Gastroesophageal sphincter (tissue), 4 donors: ENCODE measurements at regions not wholly inside any gene's neighbourhood (a gene's known extent, or its start where the extent isn't known, plus 50 kb on each side); places are given as distances from the start of the nearest gene placed in this dataset.

Experiments
- ATAC-seq: fragments of 150-250 bp; one replicate; pipeline ENCODE4 v1.9.1; 2016; ENCODE audit warnings: mild to moderate bottlenecking, moderate library complexity
- H3K27ac ChIP-seq, 4 donors: fragments of 200-600 bp; sonication (generic) in 3 of 4; 1 replicate in 3 of 4; 2 replicates in 1 of 4; pipeline ENCODE4 v1.5.1; 2016 to 2019
- H3K27me3 ChIP-seq: fragments of 200-600 bp; sonication (generic); one replicate; pipeline ENCODE4 v1.5.1; 2019
- H3K36me3 ChIP-seq, 2 donors: fragments of 200-600 bp; sonication (generic); one replicate each; pipeline ENCODE4 v1.5.1; 2019; ENCODE audit warnings: control low read depth in 1 of 2
- H3K4me1 ChIP-seq, 3 donors: fragments of 200-600 bp; sonication (generic); 1 replicate in 2 of 3; 2 replicates in 1 of 3; pipeline ENCODE4 v1.5.1; 2016 to 2019; ENCODE audit warnings: control low read depth in 2 of 3
- H3K4me3 ChIP-seq, 2 donors: fragments of 200-600 bp; sonication (generic); one replicate each; pipeline ENCODE4 v1.5.1; 2019; ENCODE audit warnings: mild to moderate bottlenecking in 1 of 2, moderate library complexity in 1 of 2
- H3K9me3 ChIP-seq, 3 donors: fragments of 200-600 bp; sonication (generic); one replicate each; pipeline ENCODE4 v1.5.1; 2017 to 2019; ENCODE audit warnings: control low read depth in 2 of 3
- CTCF ChIP-seq, 4 experiments: fragments of 200-600 bp in 2 of 4; fragments of 450-650 bp in 2 of 4; sonication (generic) in 1 of 4; IDR thresholded peaks; one replicate each; pipeline ENCODE4 v1.5.1; 2017 to 2019; ENCODE audit warnings: antibody characterized with exemption in 4 of 4, mild to moderate bottlenecking in 2 of 4, moderate library complexity in 2 of 4
- EP300 ChIP-seq: sonication (generic); formaldehyde crosslinking; IDR thresholded peaks from one replicate; pipeline ENCODE4 v1.6.1; 2017; ENCODE audit warnings: antibody characterized with exemption, mild to moderate bottlenecking
- POLR2A ChIP-seq, 2 donors: fragments of 450-650 bp; IDR thresholded peaks; one replicate each; pipeline ENCODE4 v1.6.1; 2017; ENCODE audit warnings: antibody characterized with exemption in 2 of 2, mild to moderate bottlenecking in 2 of 2, moderate library complexity in 1 of 2
- POLR2AphosphoS5 ChIP-seq: sonication (generic); formaldehyde crosslinking; IDR thresholded peaks from one replicate; pipeline ENCODE4 v1.6.1; 2017; ENCODE audit warnings: antibody characterized with exemption
- WGBS, 2 donors: methylation state at CpG; one replicate each; pipeline ENCODE4 v1.1.5; 2018; ENCODE audit warnings: low coverage in 1 of 2; 5-methylcytosine and 5-hydroxymethylcytosine counted together

GRCh38 chr4:180913750-180914149, 1329.5 kb upstream of the TENM3 start:
- Histone ChIP-seq H3K27me3 (no peaks in the 10 kb centered on the region), H3K9me3 (no peaks in the 10 kb centered on the region), H3K4me3 (no peak overlapping the region), H3K27ac (no peak overlapping the region), H3K4me1 (no peaks in the 10 kb centered on the region), H3K36me3 (no peaks in the 10 kb centered on the region)
- WGBS, 2 donors, result 14 to 86% methylated on average over 1 of the region's 1 CpG
- ATAC-seq, result no peak
- TF ChIP-seq EP300, result no peak
- no peak for TF ChIP-seq POLR2AphosphoS5
- TF ChIP-seq CTCF (IDR thresholded peaks at IDR 0.05), result no peak
- no peak for TF ChIP-seq POLR2A (IDR thresholded peaks at IDR 0.05)

- no peaks in the 10 kb centered on the region for H3K36me3 ChIP-seq
- H3K9me3 ChIP-seq, result no peaks in the 10 kb centered on the region
- H3K4me3 ChIP-seq, result no peak overlapping the region
- ATAC-seq, result no peak
- TF ChIP-seq CTCF (IDR thresholded peaks at IDR 0.05), result no peak
- no peak for TF ChIP-seq POLR2A (IDR thresholded peaks at IDR 0.05)
- TF ChIP-seq POLR2AphosphoS5, result no peak
- TF ChIP-seq EP300, result no peak
- H3K4me1 ChIP-seq, result no peaks in the 10 kb centered on the region
- no peaks in the 10 kb centered on the region for H3K27me3 ChIP-seq
- H3K27ac ChIP-seq, result no peak overlapping the region
These were observed 1319.7 kb upstream of the TENM3 start for GRCh38 chr4:180923486-180923885.

- no peak for ATAC-seq
- Histone ChIP-seq H3K9me3 (no peaks in the 10 kb centered on the region), H3K36me3 (no peaks in the 10 kb centered on the region), H3K27me3 (no peaks in the 10 kb centered on the region), H3K4me3 (no peak overlapping the region), H3K4me1 (no peaks in the 10 kb centered on the region), H3K27ac (no peak overlapping the region)
- TF ChIP-seq POLR2A (IDR thresholded peaks at IDR 0.05), result no peak
- no peak for TF ChIP-seq EP300
- no peak for TF ChIP-seq CTCF (IDR thresholded peaks at IDR 0.05)
- no peak for TF ChIP-seq POLR2AphosphoS5
- WGBS, 2 donors, result 74 to 78% methylated on average over 3 of the region's 3 CpGs
These were observed 1317.4 kb upstream of the TENM3 start for GRCh38 chr4:180925805-180926204.

- TF ChIP-seq EP300, result no peak
- TF ChIP-seq POLR2A (IDR thresholded peaks at IDR 0.05), result no peak
- TF ChIP-seq POLR2AphosphoS5, result no peak
- TF ChIP-seq CTCF (IDR thresholded peaks at IDR 0.05), result no peak
- Histone ChIP-seq H3K27ac (no peak overlapping the region), H3K36me3 (no peaks in the 10 kb centered on the region), H3K4me3 (no peak overlapping the region), H3K9me3 (no peaks in the 10 kb centered on the region), H3K4me1 (no peaks in the 10 kb centered on the region), H3K27me3 (no peaks in the 10 kb centered on the region)
- ATAC-seq, result no peak
- 62 to 80% methylated on average over 1 of the region's 1 CpG for WGBS, 2 donors
These were observed 1316.9 kb upstream of the TENM3 start for GRCh38 chr4:180926277-180926676.

- H3K27me3 ChIP-seq, result no peaks in the 10 kb centered on the region
- no peaks in the 10 kb centered on the region for H3K9me3 ChIP-seq
- no peak overlapping the region for H3K27ac ChIP-seq
- ATAC-seq, result no peak
- TF ChIP-seq POLR2A (IDR thresholded peaks at IDR 0.05) (no peak), CTCF (IDR thresholded peaks at IDR 0.05) (no peak), POLR2AphosphoS5 (no peak), EP300 (no peak)
- H3K36me3 ChIP-seq, result no peaks in the 10 kb centered on the region
- 20 to 29% methylated on average over 3 to 4 of the region's 4 CpGs for WGBS, 2 donors
- H3K4me3 ChIP-seq, result no peak overlapping the region
- no peaks in the 10 kb centered on the region for H3K4me1 ChIP-seq
These were observed 1310.7 kb upstream of the TENM3 start for GRCh38 chr4:180932370-180933001.
